SJSA1 (cell line): ENCODE measurements at regions not wholly inside any gene's neighbourhood (a gene's known extent, or its start where the extent isn't known, plus 50 kb on each side); places are given as distances from the start of the nearest gene placed in this dataset.
"Not testable (repeated sequence)": the region's sequence is repeated elsewhere in the genome, so short reads cannot be mapped to it uniquely, and the experiment has no call there.

Experiments
- DNase-seq, 2 experiments: peaks; one replicate each; pipeline ENCODE4 v3.0.0-alpha.2; 2015 to 2020; ENCODE audit warnings: low spot score in 2 of 2, low read depth in 1 of 2
- H3K27ac ChIP-seq: fragments of 250-450 bp; sonication (Bioruptor Pico); 2 replicates; pipeline ENCODE4 v1.5.1; 2020; ENCODE audit warnings: mild to moderate bottlenecking, moderate library complexity
- H3K27me3 ChIP-seq: fragments of 250-450 bp; sonication (Bioruptor Pico); replicated peaks from 2 replicates; pipeline ENCODE4 v1.5.1; 2020; ENCODE audit warnings: mild to moderate bottlenecking, moderate library complexity
- H3K36me3 ChIP-seq: fragments of 250-450 bp; sonication (Bioruptor Pico); 2 replicates; pipeline ENCODE4 v1.5.1; 2020; ENCODE audit warnings: mild to moderate bottlenecking
- H3K4me1 ChIP-seq: fragments of 250-450 bp; sonication (Bioruptor Pico); replicated peaks from 2 replicates; pipeline ENCODE4 v1.6.1; 2021; ENCODE audit warnings: mild to moderate bottlenecking
- H3K4me3 ChIP-seq: fragments of 250-450 bp; sonication (Bioruptor Pico); 2 replicates; pipeline ENCODE4 v1.5.1; 2020; ENCODE audit warnings: mild to moderate bottlenecking
- H3K9me3 ChIP-seq: fragments of 250-450 bp; sonication (Bioruptor Pico); replicated peaks from 2 replicates; pipeline ENCODE4 v1.5.1; 2020; ENCODE audit warnings: mild to moderate bottlenecking

- Histone ChIP-seq H3K36me3 (no peaks in the 10 kb centered on the region), H3K27me3 (no peaks in the 10 kb centered on the region), H3K4me3 (no peak overlapping the region), H3K27ac (no peak overlapping the region), H3K4me1 (no peaks in the 10 kb centered on the region), H3K9me3 (peaks cover 4% of the 10 kb centered on the region; the same call in 1 of the 2 replicates)
- no peak for DNase-seq
Observed at GRCh38 chr6:141218583-141218982, 914.1 kb upstream of the GJE1 start.

DNA sequence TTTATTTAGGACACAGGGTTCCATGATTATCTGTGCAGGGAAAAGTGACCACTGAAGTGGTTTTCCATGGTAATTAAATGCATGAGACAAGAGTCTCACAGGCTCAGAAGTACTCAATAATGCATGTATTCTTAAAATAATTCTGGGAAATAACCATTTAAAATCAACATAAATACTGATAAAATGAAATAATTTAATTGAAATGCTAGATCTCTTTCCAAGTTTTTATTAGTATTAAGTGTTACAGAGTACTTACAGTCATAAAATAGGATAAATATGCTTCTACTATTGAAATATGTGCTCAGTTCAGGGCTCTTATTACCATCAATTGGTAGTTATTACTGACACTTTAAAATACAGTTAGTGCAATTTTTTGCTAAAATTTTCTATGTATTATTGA, 916.0 kb upstream of the GJE1 start:
- Histone ChIP-seq H3K36me3 (no peaks in the 10 kb centered on the region), H3K4me1 (no peaks in the 10 kb centered on the region), H3K27ac (no peak overlapping the region), H3K27me3 (no peaks in the 10 kb centered on the region), H3K9me3 (peaks cover 4% of the 10 kb centered on the region; the same call in 1 of the 2 replicates), H3K4me3 (no peak overlapping the region)
- DNase-seq = no peak

DNA sequence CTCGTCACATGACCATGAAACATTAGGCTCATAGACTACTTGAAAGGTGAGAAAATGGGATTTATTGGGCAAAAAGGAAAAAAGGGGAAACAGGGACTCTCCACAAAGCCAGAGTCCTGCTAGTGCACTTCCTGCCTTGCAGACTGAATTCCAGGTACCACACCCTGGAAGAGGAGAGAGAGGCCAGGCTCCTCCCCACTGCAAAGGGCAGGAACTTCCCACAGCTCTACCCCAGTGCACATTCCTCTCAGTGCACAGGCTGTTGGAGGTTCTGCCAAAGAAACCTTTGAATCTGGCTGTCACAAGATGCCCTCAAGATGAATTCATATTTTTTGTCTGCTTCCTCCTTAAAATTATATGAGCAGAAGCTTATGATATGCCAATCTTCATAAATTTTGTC, 920.4 kb upstream of the GJE1 start:
- Histone ChIP-seq H3K4me1 (no peaks in the 10 kb centered on the region), H3K9me3 (no peaks in the 10 kb centered on the region), H3K4me3 (no peak overlapping the region), H3K36me3 (no peaks in the 10 kb centered on the region), H3K27me3 (no peaks in the 10 kb centered on the region), H3K27ac (no peak overlapping the region)
- DNase-seq = no peak

DNA sequence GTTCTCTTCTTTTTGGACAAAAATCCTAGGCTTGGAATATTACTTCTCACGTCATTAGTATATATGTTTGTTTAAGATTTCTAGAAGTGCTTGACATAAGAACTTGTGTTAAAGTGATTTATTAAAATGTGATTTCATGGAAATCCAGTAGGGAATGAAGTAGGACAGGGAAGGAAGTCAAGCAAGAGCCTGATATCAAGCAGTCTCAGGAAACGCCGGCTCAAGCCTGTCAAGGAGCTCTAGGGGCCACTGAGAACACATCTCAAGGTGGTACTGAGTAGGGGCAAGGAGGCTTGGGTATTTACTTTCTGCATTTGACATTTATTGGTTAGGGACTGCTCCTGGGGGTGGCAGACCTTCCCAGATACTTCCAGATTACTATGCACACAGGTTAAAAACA, 920.9 kb upstream of the GJE1 start:
- Histone ChIP-seq H3K36me3 (no peaks in the 10 kb centered on the region), H3K4me1 (no peaks in the 10 kb centered on the region), H3K27me3 (no peaks in the 10 kb centered on the region), H3K27ac (no peak overlapping the region), H3K4me3 (no peak overlapping the region), H3K9me3 (no peaks in the 10 kb centered on the region)
- DNase-seq = no peak

- no peak overlapping the region for H3K27ac ChIP-seq
- no peak overlapping the region for H3K4me3 ChIP-seq
- H3K36me3 ChIP-seq = no peaks in the 10 kb centered on the region
- H3K4me1 ChIP-seq = no peaks in the 10 kb centered on the region
- no peaks in the 10 kb centered on the region for H3K27me3 ChIP-seq
- DNase-seq = no peak
- no peaks in the 10 kb centered on the region for H3K9me3 ChIP-seq
Observed at GRCh38 chr6:141210901-141211300, 921.8 kb upstream of the GJE1 start.

GRCh38 chr6:141209890-141210289, 922.8 kb upstream of the GJE1 start:
- no peaks in the 10 kb centered on the region for H3K27me3 ChIP-seq
- no peaks in the 10 kb centered on the region for H3K36me3 ChIP-seq
- no peak for DNase-seq
- H3K27ac ChIP-seq = no peak overlapping the region
- no peaks in the 10 kb centered on the region for H3K9me3 ChIP-seq
- no peaks in the 10 kb centered on the region for H3K4me1 ChIP-seq
- no peak overlapping the region for H3K4me3 ChIP-seq

DNA sequence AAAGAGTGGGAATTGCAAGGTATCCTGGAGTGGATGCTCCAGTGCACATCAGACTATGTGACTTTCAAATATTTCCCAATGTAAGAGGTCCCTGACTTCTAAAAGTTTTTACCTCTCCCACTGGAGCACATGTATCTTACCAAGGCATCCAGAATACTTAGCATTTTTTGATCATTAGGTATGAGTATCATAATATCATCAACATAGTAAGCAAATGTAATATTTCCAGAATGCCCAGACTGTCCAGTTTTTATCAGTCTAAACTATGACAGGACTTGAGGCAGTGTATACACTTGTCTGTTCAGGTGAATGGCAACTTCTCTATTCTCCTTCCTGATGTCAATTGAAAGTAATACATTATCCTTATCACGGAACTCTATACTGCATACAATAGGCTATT, 924.6 kb upstream of the GJE1 start:
- no peaks in the 10 kb centered on the region for H3K9me3 ChIP-seq
- H3K27ac ChIP-seq = no peak overlapping the region
- H3K36me3 ChIP-seq = no peaks in the 10 kb centered on the region
- no peaks in the 10 kb centered on the region for H3K4me1 ChIP-seq
- no peak overlapping the region for H3K4me3 ChIP-seq
- DNase-seq = no peak
- H3K27me3 ChIP-seq = no peaks in the 10 kb centered on the region

- H3K27me3 ChIP-seq = no peaks in the 10 kb centered on the region
- no peaks in the 10 kb centered on the region for H3K36me3 ChIP-seq
- peak in 1 of 2 experiments; percentile 5 for DNase-seq
- H3K4me1 ChIP-seq = no peaks in the 10 kb centered on the region
- no peak overlapping the region for H3K4me3 ChIP-seq
- no peak overlapping the region for H3K27ac ChIP-seq
- no peaks in the 10 kb centered on the region for H3K9me3 ChIP-seq
Observed at GRCh38 chr6:141203902-141204575, 928.7 kb upstream of the GJE1 start.

- H3K4me3 ChIP-seq = no peak overlapping the region
- no peaks in the 10 kb centered on the region for H3K9me3 ChIP-seq
- no peaks in the 10 kb centered on the region for H3K36me3 ChIP-seq
- H3K27ac ChIP-seq = no peak overlapping the region
- H3K27me3 ChIP-seq = no peaks in the 10 kb centered on the region
- no peak for DNase-seq
- H3K4me1 ChIP-seq = no peaks in the 10 kb centered on the region
Observed at GRCh38 chr6:141202626-141203025, 930.1 kb upstream of the GJE1 start.

- H3K4me3 ChIP-seq = no peak overlapping the region
- H3K27ac ChIP-seq = no peak overlapping the region
- no peak for DNase-seq
- H3K4me1 ChIP-seq = no peaks in the 10 kb centered on the region
- H3K36me3 ChIP-seq = no peaks in the 10 kb centered on the region
- no peaks in the 10 kb centered on the region for H3K9me3 ChIP-seq
- H3K27me3 ChIP-seq = no peaks in the 10 kb centered on the region
Observed at GRCh38 chr6:141199074-141199473, 933.7 kb upstream of the GJE1 start.

DNA sequence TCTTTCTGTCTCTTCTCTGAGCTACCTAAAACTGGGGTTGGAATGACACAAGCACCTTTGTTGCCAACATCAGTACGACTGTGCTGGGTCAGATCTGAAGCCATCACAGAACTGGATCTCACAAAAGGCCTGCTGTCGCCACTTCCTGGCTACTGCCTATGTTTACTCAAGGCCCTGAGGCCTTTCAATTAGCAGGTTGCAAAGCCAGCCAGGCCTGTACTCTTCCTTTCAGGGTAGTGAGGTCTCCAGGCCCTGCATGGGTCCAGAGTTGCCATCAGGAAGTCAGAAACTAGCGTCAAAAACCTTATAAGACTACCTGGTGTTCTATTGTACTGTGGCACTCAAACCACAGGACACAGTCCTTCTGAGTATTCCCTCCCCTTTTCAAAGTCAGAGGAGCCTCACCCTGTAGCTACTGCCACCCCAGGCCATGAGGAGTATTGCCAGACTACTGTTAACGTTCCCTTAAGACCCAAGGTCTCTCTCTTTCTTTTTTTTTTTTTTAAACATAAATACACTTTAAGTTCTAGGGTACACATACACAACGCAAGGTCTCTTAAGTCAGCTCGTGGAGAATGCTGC, 937.4 kb upstream of the GJE1 start:
- no peaks in the 10 kb centered on the region for H3K36me3 ChIP-seq
- 0 out of 2 replicates have a peak, but pooled peaks cover 3% of the 10 kb centered on the region for H3K9me3 ChIP-seq
- no peaks in the 10 kb centered on the region for H3K27me3 ChIP-seq
- H3K27ac ChIP-seq = no peak overlapping the region
- DNase-seq = no peak
- no peak overlapping the region for H3K4me3 ChIP-seq
- no peaks in the 10 kb centered on the region for H3K4me1 ChIP-seq

- H3K9me3 ChIP-seq = 0 out of 2 replicates have a peak, but pooled peaks cover 3% of the 10 kb centered on the region
- no peak for DNase-seq
- H3K27ac ChIP-seq = no peak overlapping the region
- no peak overlapping the region for H3K4me3 ChIP-seq
- no peaks in the 10 kb centered on the region for H3K27me3 ChIP-seq
- H3K4me1 ChIP-seq = no peaks in the 10 kb centered on the region
- no peaks in the 10 kb centered on the region for H3K36me3 ChIP-seq
Observed at GRCh38 chr6:141183368-141183767, 949.4 kb upstream of the GJE1 start.

- H3K4me3 ChIP-seq, H3K9me3 ChIP-seq, H3K27me3 ChIP-seq, H3K36me3 ChIP-seq, H3K27ac ChIP-seq, H3K4me1 ChIP-seq, DNase-seq: not testable (repeated sequence)
Observed at GRCh38 chr6:141175458-141175857, 957.3 kb upstream of the GJE1 start.

- no peaks in the 10 kb centered on the region for H3K27me3 ChIP-seq
Observed at GRCh38 chr6:141174932-141175331, 957.8 kb upstream of the GJE1 start.

DNA sequence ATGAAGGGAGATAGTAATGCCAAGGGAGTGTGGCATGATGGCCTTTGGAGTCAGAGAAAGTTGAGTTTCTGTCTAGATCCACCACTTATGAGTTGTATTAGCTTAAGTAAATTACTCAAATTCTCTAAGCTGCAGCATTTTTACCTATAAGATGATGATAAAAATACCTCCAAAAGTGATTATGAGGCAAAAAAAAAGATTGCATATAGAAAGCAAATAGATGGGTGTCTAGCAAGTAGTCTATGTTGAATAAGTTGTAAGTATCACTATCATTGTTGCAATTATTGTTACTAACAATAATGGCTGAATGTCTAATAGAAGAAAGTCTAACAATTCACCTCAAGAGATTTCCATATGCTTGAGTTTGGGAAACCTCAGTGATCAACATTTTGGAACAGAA, 959.2 kb upstream of the GJE1 start:
- H3K27me3 ChIP-seq = no peaks in the 10 kb centered on the region
- H3K27ac ChIP-seq = no peak overlapping the region
- no peaks in the 10 kb centered on the region for H3K4me1 ChIP-seq
- H3K9me3 ChIP-seq = no peaks in the 10 kb centered on the region
- H3K36me3 ChIP-seq = no peaks in the 10 kb centered on the region
- DNase-seq = no peak
- no peak overlapping the region for H3K4me3 ChIP-seq

More at GRCh38 chr6:141174932-141175331, 957.8 kb upstream of the GJE1 start:
- no peaks in the 10 kb centered on the region for H3K9me3 ChIP-seq
- no peak for DNase-seq
- no peaks in the 10 kb centered on the region for H3K36me3 ChIP-seq
- H3K4me1 ChIP-seq = no peaks in the 10 kb centered on the region
- no peak overlapping the region for H3K4me3 ChIP-seq
- no peak overlapping the region for H3K27ac ChIP-seq
